GM12864 (cell line): ENCODE measurements at regions not wholly inside any gene's neighbourhood (a gene's known extent, or its start where the extent isn't known, plus 50 kb on each side); places are given as distances from the start of the nearest gene placed in this dataset.
"Not testable (repeated sequence)": the region's sequence is repeated elsewhere in the genome, so short reads cannot be mapped to it uniquely, and the experiment has no call there.

Source experiments
- DNase-seq: peaks from one replicate; pipeline ENCODE4 v3.0.0-alpha.2; 2011; ENCODE audit warnings: low read depth
- H3K4me3 ChIP-seq: 2 replicates; pipeline ENCODE4 v1.5.1; 2011; ENCODE audit warnings: mild to moderate bottlenecking, low read depth, low read length, control low read depth
- CTCF ChIP-seq: IDR thresholded peaks from 2 replicates; pipeline ENCODE4 v1.5.1; 2011; ENCODE audit warnings: low read depth, mild to moderate bottlenecking, moderate library complexity, low read length, control low read depth, inconsistent platforms; ENCODE audit errors: missing control alignments

- no peak overlapping the region for H3K4me3 ChIP-seq
- no peak for DNase-seq
Measured at GRCh38 chr3:18087988-18088387, 337.2 kb downstream of the SATB1 start.

GRCh38 chr3:18086760-18087159 is 338.4 kb downstream of the SATB1 start:
- no peak for DNase-seq
- no peak for TF ChIP-seq CTCF
- no peak overlapping the region for H3K4me3 ChIP-seq

More at GRCh38 chr3:18087988-18088387, 337.2 kb downstream of the SATB1 start:
- no peak for TF ChIP-seq CTCF

GRCh38 chr3:18086078-18086477 is 339.1 kb downstream of the SATB1 start:
- TF ChIP-seq CTCF = no peak
- no peak for DNase-seq
- H3K4me3 ChIP-seq = no peak overlapping the region

GRCh38 chr3:18085429-18085828 is 339.7 kb downstream of the SATB1 start:
- no peak for DNase-seq
- no peak overlapping the region for H3K4me3 ChIP-seq
- TF ChIP-seq CTCF = no peak

GRCh38 chr3:18083273-18083590 is 340.8 kb upstream of the TBC1D5 start:
- H3K4me3 ChIP-seq, DNase-seq: not testable (repeated sequence)

- no peak overlapping the region for H3K4me3 ChIP-seq
- no peak for DNase-seq
- TF ChIP-seq CTCF = no peak
Measured at GRCh38 chr3:18082551-18083272, 340.3 kb upstream of the TBC1D5 start.

GRCh38 chr3:18080198-18080689 is 337.8 kb upstream of the TBC1D5 start:
- no peak for TF ChIP-seq CTCF
- H3K4me3 ChIP-seq = no peak overlapping the region
- no peak for DNase-seq
